ENCODE measurements at regions not wholly inside any gene's neighbourhood (a gene's known extent, or its start where the extent isn't known, plus 50 kb on each side); places are given as distances from the start of the nearest gene placed in this dataset.
"Not testable (repeated sequence)": the region's sequence is repeated elsewhere in the genome, so short reads cannot be mapped to it uniquely, and the experiment has no call there.

GRCh38 chr2:172262486-172262885 lies 159.8 kb upstream of the DLX2 start:
- TF ChIP-seq ESRRG (CRISPR knock-in tag; IDR thresholded peaks at IDR 0.05) (no peak), ZNF565 (CRISPR knock-in tag; conservative IDR thresholded peaks at IDR 0.05; ENCODE audit: low read depth) (no peak), ARNTL (CRISPR knock-in tag; IDR thresholded peaks at IDR 0.05; ENCODE audit: borderline replicate concordance, low read depth) (no peak), RARB (CRISPR knock-in tag; IDR thresholded peaks at IDR 0.05) (no peak), BACH2 (CRISPR knock-in tag; IDR thresholded peaks at IDR 0.05; ENCODE audit: borderline replicate concordance) (no peak), TCF4 (CRISPR knock-in tag; IDR thresholded peaks at IDR 0.05; ENCODE audit: borderline replicate concordance) (no peak), PPARA (CRISPR knock-in tag; IDR thresholded peaks at IDR 0.05; ENCODE audit: borderline replicate concordance) (no peak), ZNF8 (CRISPR knock-in tag; IDR thresholded peaks at IDR 0.05) (no peak), TOX (CRISPR knock-in tag; IDR thresholded peaks at IDR 0.05; ENCODE audit: borderline replicate concordance) (no peak), PATZ1 (CRISPR knock-in tag; IDR thresholded peaks at IDR 0.05; ENCODE audit: borderline replicate concordance) (no peak), CSDC2 (CRISPR knock-in tag; IDR thresholded peaks at IDR 0.05) (no peak)
- TF ChIP-seq, protein P1, sequence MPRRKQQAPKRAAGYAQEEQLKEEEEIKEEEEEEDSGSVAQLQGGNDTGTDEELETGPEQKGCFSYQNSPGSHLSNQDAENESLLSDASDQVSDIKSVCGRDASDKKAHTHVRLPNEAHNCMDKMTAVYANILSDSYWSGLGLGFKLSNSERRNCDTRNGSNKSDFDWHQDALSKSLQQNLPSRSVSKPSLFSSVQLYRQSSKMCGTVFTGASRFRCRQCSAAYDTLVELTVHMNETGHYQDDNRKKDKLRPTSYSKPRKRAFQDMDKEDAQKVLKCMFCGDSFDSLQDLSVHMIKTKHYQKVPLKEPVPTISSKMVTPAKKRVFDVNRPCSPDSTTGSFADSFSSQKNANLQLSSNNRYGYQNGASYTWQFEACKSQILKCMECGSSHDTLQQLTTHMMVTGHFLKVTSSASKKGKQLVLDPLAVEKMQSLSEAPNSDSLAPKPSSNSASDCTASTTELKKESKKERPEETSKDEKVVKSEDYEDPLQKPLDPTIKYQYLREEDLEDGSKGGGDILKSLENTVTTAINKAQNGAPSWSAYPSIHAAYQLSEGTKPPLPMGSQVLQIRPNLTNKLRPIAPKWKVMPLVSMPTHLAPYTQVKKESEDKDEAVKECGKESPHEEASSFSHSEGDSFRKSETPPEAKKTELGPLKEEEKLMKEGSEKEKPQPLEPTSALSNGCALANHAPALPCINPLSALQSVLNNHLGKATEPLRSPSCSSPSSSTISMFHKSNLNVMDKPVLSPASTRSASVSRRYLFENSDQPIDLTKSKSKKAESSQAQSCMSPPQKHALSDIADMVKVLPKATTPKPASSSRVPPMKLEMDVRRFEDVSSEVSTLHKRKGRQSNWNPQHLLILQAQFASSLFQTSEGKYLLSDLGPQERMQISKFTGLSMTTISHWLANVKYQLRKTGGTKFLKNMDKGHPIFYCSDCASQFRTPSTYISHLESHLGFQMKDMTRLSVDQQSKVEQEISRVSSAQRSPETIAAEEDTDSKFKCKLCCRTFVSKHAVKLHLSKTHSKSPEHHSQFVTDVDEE (CRISPR knock-in tag; IDR thresholded peaks at IDR 0.05) = no peak
- TF ChIP-seq, protein P2, sequence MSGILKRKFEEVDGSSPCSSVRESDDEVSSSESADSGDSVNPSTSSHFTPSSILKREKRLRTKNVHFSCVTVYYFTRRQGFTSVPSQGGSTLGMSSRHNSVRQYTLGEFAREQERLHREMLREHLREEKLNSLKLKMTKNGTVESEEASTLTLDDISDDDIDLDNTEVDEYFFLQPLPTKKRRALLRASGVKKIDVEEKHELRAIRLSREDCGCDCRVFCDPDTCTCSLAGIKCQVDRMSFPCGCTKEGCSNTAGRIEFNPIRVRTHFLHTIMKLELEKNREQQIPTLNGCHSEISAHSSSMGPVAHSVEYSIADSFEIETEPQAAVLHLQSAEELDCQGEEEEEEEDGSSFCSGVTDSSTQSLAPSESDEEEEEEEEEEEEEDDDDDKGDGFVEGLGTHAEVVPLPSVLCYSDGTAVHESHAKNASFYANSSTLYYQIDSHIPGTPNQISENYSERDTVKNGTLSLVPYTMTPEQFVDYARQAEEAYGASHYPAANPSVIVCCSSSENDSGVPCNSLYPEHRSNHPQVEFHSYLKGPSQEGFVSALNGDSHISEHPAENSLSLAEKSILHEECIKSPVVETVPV (CRISPR knock-in tag; IDR thresholded peaks at IDR 0.05) = no peak
- ATAC-seq = no peak

GRCh38 chr2:172264820-172265219 lies 162.1 kb upstream of the DLX2 start:
- ATAC-seq = not testable (repeated sequence)

- ATAC-seq = not testable (repeated sequence)
Measured at GRCh38 chr2:172269507-172270244, 157.7 kb upstream of the ITGA6 start.

- TF ChIP-seq, protein P1 (CRISPR knock-in tag; IDR thresholded peaks at IDR 0.05) = no peak
- TF ChIP-seq ZNF8 (CRISPR knock-in tag; IDR thresholded peaks at IDR 0.05) = no peak
- ATAC-seq = no peak
Measured at GRCh38 chr2:172270278-172271079, 156.9 kb upstream of the ITGA6 start.

- ATAC-seq = no peak
- no peak for TF ChIP-seq CSDC2 (CRISPR knock-in tag; IDR thresholded peaks at IDR 0.05)
- no peak for TF ChIP-seq ZFP3 (CRISPR knock-in tag; IDR thresholded peaks at IDR 0.05)
- TF ChIP-seq, protein P1 (CRISPR knock-in tag; IDR thresholded peaks at IDR 0.05) = no peak
- TF ChIP-seq PPARA (CRISPR knock-in tag; IDR thresholded peaks at IDR 0.05; ENCODE audit: borderline replicate concordance) = no peak
- no peak for TF ChIP-seq ESRRG (CRISPR knock-in tag; IDR thresholded peaks at IDR 0.05)
- TF ChIP-seq RARB (CRISPR knock-in tag; IDR thresholded peaks at IDR 0.05) = no peak
- TF ChIP-seq TCF4 (CRISPR knock-in tag; IDR thresholded peaks at IDR 0.05; ENCODE audit: borderline replicate concordance) = no peak
- no peak for TF ChIP-seq ZNF70 (CRISPR knock-in tag; IDR thresholded peaks at IDR 0.05)
- TF ChIP-seq ARNTL (CRISPR knock-in tag; IDR thresholded peaks at IDR 0.05; ENCODE audit: borderline replicate concordance, low read depth) = no peak
- TF ChIP-seq TOX (CRISPR knock-in tag; IDR thresholded peaks at IDR 0.05; ENCODE audit: borderline replicate concordance) = no peak
- TF ChIP-seq, protein P2 (CRISPR knock-in tag; IDR thresholded peaks at IDR 0.05) = no peak
- TF ChIP-seq BACH2 (CRISPR knock-in tag; IDR thresholded peaks at IDR 0.05; ENCODE audit: borderline replicate concordance) = no peak
Measured at GRCh38 chr2:172273910-172274571, 153.3 kb upstream of the ITGA6 start.

Data from SK-N-SH treated with all-trans-retinoic acid at 6 μM for 48 hours (cell line).